ENCODE measurements at regions not wholly inside any gene's neighbourhood (a gene's known extent, or its start where the extent isn't known, plus 50 kb on each side); places are given as distances from the start of the nearest gene placed in this dataset.

- TF ChIP-seq RELA (CRISPR knock-in tag; IDR thresholded peaks at IDR 0.05; ENCODE audit: borderline replicate concordance) (no peak), E2F4 (CRISPR knock-in tag; IDR thresholded peaks at IDR 0.05; ENCODE audit: borderline replicate concordance, low read depth) (no peak), ATF6 (CRISPR knock-in tag; IDR thresholded peaks at IDR 0.05) (no peak), CBFB (CRISPR knock-in tag; IDR thresholded peaks at IDR 0.05; ENCODE audit: low read depth) (no peak)
Observed at GRCh38 chr13:62194371-62194770, 778.7 kb upstream of the PCDH20 start.
